Peyer's patch (tissue), 4 donors: ENCODE measurements at regions not wholly inside any gene's neighbourhood (a gene's known extent, or its start where the extent isn't known, plus 50 kb on each side); places are given as distances from the start of the nearest gene placed in this dataset.

Experiments used
- CTCF ChIP-seq, 6 experiments: fragments of 450-650 bp in 4 of 6; fragments of 200-600 bp in 2 of 6; sonication (generic) in 1 of 6; IDR thresholded peaks; one replicate each; pipeline ENCODE4 v1.5.1; 2017 to 2019; ENCODE audit warnings: antibody characterized with exemption in 6 of 6, mild to moderate bottlenecking in 3 of 6, moderate library complexity in 1 of 6
- POLR2A ChIP-seq, 2 donors: fragments of 450-650 bp; IDR thresholded peaks; one replicate each; pipeline ENCODE4 v1.5.1; 2017; ENCODE audit warnings: antibody characterized with exemption in 2 of 2, mild to moderate bottlenecking in 2 of 2, moderate library complexity in 2 of 2

DNA sequence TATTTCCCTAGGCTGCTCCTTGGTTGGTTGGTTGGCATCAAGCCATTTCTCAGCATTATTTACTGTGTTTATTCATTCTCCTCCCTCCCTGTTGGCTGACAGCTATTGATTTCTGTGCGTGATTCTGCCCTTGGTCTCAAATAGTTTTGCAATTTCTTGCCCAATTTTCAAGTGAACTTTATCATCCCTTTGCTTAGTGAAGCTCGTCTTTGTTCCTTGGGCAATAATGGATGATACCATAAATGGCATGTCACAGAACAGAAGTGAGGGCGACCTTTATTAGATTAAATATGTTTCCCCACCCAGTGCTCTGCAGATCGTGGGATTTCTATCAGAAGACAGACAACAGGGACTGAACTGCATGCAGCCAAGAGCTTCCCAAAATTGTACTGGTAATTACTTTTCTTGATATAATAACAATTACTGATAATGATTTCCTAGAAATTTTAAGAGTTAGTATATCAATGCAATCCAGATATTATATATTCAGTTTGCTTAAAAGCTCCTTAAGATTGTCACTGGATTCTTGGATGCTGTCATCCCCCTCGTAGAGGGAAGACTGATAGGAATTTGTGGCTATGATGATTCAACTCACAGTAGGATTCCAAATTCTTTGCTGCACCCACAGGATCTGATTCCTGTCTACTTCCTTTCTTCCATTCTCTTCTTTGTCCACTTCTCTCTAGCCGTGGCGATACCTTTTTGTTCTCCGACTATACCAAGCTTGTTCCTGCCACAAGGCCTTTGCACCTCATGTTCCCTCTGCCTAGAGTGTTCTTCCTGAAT, 122.1 kb upstream of the KAZN start:
- no peak for TF ChIP-seq CTCF (IDR thresholded peaks at IDR 0.05)
- no peak for TF ChIP-seq POLR2A (IDR thresholded peaks at IDR 0.05)
